Daoy (cell line): ENCODE measurements at regions not wholly inside any gene's neighbourhood (a gene's known extent, or its start where the extent isn't known, plus 50 kb on each side); places are given as distances from the start of the nearest gene placed in this dataset.
A peak's percentile ranks its signal among the peaks of the same experiment; 100 is the strongest.

Experiments used
- DNase-seq: peaks from one replicate; pipeline ENCODE4 v3.0.0-alpha.2; 2015; ENCODE audit warnings: low read depth

GRCh38 chr6:147756891-147757290 is 248.4 kb downstream of the SAMD5 start:
- DNase-seq, result no peak

GRCh38 chr6:147757291-147757690 is 248.8 kb downstream of the SAMD5 start:
- DNase-seq, result no peak

DNA sequence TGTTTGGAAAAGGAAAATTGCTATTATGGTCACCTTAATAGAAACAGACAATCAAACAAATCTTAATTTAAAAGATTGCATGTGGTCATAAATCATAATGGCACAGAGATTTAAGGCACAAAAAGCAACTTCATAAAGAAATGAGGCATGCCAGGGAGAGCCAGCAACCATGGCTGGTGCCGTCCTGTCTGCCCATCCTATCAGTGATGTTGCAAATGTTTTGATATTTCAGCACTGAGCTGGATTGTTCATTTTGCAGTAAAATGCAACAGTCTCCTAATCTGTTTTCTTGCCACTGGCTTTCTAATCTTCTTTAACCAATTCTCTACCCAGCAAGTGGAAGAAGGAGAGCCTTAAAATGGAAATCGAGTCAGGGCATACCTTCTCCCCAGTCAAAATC is 249.8 kb downstream of the SAMD5 start:
- no peak for DNase-seq

DNA sequence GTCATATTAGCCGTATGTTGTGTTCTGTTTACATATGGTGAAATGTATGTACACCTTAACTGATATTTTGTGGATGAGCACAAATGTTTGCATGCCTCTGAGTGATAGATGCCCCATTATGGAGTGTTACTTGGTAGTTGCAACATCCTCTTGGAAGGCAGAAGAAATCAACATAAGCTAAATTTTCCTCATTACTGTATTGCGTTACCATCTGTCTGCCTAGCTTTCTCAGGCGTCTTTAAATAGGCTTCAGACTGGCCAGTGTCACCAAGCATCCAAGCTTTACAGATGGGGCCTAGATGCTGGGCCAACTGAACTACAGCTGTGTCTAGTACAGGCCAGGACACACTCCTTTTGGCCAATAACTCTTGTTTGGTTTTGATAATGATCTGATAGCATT is 250.6 kb downstream of the SAMD5 start:
- DNase-seq, result no peak

- no peak for DNase-seq
These were observed 251.0 kb downstream of the SAMD5 start for GRCh38 chr6:147759536-147759935.

GRCh38 chr6:147765541-147765940 is 257.1 kb downstream of the SAMD5 start:
- no peak for DNase-seq

- no peak for DNase-seq
These were observed 260.5 kb downstream of the SAMD5 start for GRCh38 chr6:147768969-147769368.

DNA sequence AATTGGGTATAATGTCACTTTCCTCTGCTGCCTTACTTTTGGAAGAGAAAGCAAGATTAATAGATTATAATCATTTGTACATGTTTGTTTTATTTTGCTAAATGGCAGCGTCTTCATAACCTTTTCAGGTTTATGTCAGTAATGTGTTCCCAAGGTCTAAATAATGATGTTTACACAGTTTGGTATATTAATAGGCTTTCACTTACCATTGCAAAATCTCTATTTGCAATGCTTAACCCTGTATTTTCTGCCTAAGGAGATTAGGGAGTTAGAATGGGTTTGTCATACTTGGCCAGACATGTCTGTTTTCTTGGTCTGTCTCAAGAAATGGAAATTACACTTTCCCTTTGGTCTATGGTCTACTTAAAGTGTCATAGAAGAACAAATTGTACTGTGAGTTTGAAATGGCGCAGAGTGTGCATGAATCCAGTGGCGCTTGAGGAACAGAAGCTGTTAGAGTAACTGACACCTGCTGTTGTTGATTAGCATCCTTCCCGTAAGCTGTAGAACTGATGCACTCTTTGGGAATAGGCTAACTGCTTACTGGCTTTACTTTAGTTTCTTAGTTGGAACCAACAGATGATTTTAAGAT is 261.1 kb downstream of the SAMD5 start:
- no peak for DNase-seq

DNA sequence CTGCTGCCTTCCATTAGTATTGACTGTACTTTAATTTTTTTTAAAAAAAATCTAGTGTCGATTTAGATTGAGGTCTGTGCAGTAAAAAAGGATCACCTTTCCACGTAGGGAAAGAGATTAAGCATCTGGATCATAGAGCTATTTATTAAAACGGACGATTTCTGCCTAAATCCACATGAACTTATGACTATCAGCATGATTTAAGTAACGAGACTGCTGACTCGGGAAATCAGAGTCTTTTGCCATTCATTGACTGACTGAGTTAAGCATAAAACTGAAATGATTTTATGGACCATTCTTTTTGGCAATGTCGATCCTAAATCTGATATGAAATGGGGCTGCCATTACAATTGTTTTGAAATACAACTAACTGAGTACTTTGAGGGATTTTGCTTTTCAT is 261.7 kb downstream of the SAMD5 start:
- no peak for DNase-seq

- DNase-seq, result no peak
These were observed 264.2 kb downstream of the SAMD5 start for GRCh38 chr6:147772724-147773123.

DNA sequence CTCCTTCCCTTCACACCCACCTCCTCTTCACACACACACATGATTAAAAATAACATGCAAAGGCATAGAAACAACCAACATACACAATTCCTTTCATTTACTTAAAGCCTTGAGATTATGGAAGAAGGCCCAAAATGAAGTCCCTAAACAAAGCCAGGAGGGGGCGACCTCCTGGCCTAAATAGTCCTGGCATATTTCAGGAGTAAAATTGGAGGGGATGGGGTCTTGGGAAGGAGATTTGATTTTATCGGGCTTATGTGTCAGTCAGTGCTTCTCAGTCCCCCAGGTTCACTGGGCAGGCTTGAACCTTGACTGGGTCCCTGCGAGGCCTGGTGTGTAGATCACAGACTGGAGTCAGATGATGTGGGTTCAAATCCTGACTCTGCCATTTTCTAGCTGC is 266.4 kb downstream of the SAMD5 start:
- DNase-seq, result peak; percentile 7

GRCh38 chr6:147776631-147777213 is 268.2 kb downstream of the SAMD5 start:
- DNase-seq, result no peak

GRCh38 chr6:147779624-147780023 is 271.1 kb downstream of the SAMD5 start:
- no peak for DNase-seq

- DNase-seq, result peak; percentile 60
These were observed 273.8 kb downstream of the SAMD5 start for GRCh38 chr6:147782302-147782701.

DNA sequence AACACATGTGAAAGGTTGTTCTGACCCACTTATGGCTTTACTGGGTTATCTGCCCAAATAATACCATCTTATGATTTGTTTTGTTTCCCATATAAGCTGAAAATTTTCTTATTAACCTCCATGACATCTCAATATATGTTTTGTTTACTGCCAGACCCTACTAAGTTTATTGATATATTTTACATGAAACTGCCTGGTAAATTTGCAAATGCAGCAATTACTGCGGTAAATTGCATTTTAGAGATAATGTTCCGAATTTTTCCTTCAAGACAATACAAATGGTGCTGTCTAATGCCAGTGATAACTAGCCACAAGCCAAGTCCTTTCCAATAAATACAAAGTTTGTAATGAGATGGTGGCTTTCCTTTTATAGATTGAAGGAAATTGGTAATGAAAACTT is 275.9 kb downstream of the SAMD5 start:
- DNase-seq, result no peak

- no peak for DNase-seq
These were observed 278.9 kb downstream of the SAMD5 start for GRCh38 chr6:147787417-147787816.

DNA sequence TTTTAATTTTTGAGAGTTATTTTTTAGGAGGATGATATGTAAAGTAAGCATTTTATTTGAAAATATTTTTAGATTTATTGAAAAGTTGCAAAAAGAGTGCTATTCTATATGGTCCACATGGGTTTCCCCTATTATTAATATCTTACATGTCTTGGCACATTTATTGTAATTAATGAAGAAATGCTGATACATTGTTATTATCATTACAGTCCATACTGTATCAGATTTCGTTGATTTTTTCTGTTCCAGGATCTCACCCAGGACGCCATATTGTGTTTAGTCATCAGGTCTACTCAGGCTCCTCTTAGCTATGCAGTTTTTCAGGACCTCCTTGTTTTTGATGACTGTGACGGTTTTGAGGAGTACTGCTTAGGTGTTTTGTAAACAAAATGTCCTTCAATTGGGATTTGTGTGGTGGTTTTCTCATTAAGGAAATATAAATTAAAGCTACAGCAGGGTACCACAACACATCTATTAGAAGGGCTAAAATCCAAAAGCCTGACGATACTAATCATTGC is 281.0 kb downstream of the SAMD5 start:
- DNase-seq, result no peak

DNA sequence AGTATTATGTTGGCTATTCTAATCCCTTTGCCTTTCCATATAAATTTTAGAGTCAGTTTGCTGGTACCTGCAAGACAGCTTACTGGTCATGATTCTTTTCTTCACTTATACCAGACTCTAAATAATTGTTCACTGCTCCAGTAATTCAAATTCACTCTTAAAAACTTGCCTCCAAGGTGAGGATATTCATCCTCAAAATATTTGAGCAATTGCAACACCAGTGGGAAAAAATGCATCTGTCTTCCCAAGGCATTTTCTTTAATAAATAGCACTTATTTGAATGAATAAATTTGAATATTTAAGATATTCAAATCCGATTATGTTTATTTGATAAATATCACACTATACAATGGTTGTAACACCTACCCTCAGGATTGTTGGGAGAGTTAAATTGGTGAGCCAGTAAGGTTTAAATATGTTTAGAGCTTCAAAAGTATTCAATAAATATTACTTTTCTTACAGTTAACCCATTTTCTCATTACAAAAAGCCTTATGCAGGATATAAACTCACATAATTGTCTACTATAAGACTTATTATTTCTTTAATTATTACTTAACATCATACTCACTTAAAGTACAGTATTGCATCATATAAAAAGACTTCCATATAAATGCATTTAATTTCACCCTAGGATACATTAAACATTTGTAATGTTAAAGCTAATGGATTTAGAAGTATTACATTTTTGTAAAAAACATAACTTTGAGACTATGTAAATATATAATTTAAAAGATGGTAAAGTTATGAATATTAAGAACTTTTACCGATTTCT is 285.6 kb downstream of the SAMD5 start:
- DNase-seq, result no peak

DNA sequence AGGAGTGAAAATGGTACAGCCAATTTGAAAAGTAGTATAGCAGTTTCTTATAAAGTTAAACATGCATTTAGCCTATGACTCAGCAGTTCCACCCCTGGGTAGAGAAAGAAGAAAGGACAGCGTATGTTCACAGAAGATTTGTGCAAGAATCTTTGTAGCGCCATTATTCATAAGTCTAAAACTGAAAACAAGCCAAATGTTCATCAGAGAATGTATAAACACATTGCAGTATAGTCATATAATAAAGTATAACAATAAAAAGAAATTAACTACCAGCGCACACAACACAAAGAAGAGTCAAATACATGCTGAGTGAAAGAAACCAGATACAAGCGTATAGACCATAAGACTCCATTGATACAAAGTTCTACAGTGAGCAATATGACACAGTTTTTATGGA is 294.0 kb downstream of the SAMD5 start:
- no peak for DNase-seq

- DNase-seq, result no peak
These were observed 296.7 kb downstream of the SAMD5 start for GRCh38 chr6:147805155-147805554.

- no peak for DNase-seq
These were observed 298.2 kb downstream of the SAMD5 start for GRCh38 chr6:147806697-147807096.

GRCh38 chr6:147808640-147809039 is 300.1 kb downstream of the SAMD5 start:
- DNase-seq, result no peak
